SU-DHL-6 (cell line): ENCODE measurements at regions not wholly inside any gene's neighbourhood (a gene's known extent, or its start where the extent isn't known, plus 50 kb on each side); places are given as distances from the start of the nearest gene placed in this dataset.
"Not testable (repeated sequence)": the region's sequence is repeated elsewhere in the genome, so short reads cannot be mapped to it uniquely, and the experiment has no call there.

Experiments
- H2AFZ ChIP-seq: fragments of 200-600 bp; sonication (generic); 2 replicates; pipeline ENCODE4 v1.6.1; 2014; ENCODE audit warnings: low read depth, mild to moderate bottlenecking, moderate library complexity, mixed read lengths, antibody characterized with exemption, low read length; ENCODE audit not compliant: severe bottlenecking
- H3F3A ChIP-seq: fragments of 200-600 bp; shearing (Covaris generic); 2 replicates; pipeline ENCODE4 v1.6.0; 2016; ENCODE audit warnings: antibody characterized with exemption, mild to moderate bottlenecking; ENCODE audit not compliant: insufficient read depth
- H3K27ac ChIP-seq: fragments of 200-600 bp; sonication (generic); 2 replicates; pipeline ENCODE4 v1.5.1; 2016; ENCODE audit warnings: low read depth, mild to moderate bottlenecking, low read length, moderate library complexity, mixed read lengths
- H3K27me3 ChIP-seq: fragments of 200-600 bp; sonication (generic), shearing (Covaris generic); 2 replicates; pipeline ENCODE4 v1.6.0; 2014; ENCODE audit warnings: mild to moderate bottlenecking, low read length
- H3K36me3 ChIP-seq: fragments of 200-600 bp; sonication (generic); 2 replicates; pipeline ENCODE4 v1.6.1; 2014; ENCODE audit warnings: mild to moderate bottlenecking, low read length, mixed read lengths
- H3K4me2 ChIP-seq: fragments of 300-600, 200-600 bp; shearing (Covaris generic), sonication (generic); 2 replicates; pipeline ENCODE4 v1.6.0; 2014; ENCODE audit warnings: low read length, low read depth, mild to moderate bottlenecking; ENCODE audit not compliant: poor library complexity, severe bottlenecking
- H3K4me3 ChIP-seq: fragments of 200-600 bp; sonication (generic); 2 replicates; pipeline ENCODE4 v1.5.1; 2014; ENCODE audit warnings: antibody characterized with exemption, low read length, mild to moderate bottlenecking, mixed read lengths; ENCODE audit not compliant: insufficient read depth, poor library complexity, severe bottlenecking
- H3K79me2 ChIP-seq: fragments of 200-600 bp; sonication (generic); 2 replicates; pipeline ENCODE4 v1.6.1; 2014; ENCODE audit warnings: mild to moderate bottlenecking, low read length, moderate library complexity; ENCODE audit not compliant: insufficient read depth
- H3K9ac ChIP-seq: fragments of 200-600 bp; sonication (generic); 2 replicates; pipeline ENCODE4 v1.7.0; 2014; ENCODE audit warnings: mild to moderate bottlenecking, low read length
- H3K9me2 ChIP-seq: fragments of 200-600 bp; sonication (generic); replicated peaks from 2 replicates; pipeline ENCODE4 v1.6.1; 2014; ENCODE audit warnings: low read length; ENCODE audit not compliant: insufficient read depth
- H3K9me3 ChIP-seq: fragments of 200-600 bp; sonication (generic); 2 replicates; pipeline ENCODE4 v1.6.1; 2014; ENCODE audit warnings: low read length, mixed read lengths; ENCODE audit not compliant: insufficient read depth
- H4K20me1 ChIP-seq: fragments of 200-600 bp; sonication (generic); 2 replicates; pipeline ENCODE4 v1.6.1; 2014; ENCODE audit warnings: low read depth, mild to moderate bottlenecking, antibody characterized with exemption, low read length, moderate library complexity, mixed read lengths
- CTCF ChIP-seq: fragments of 200-600 bp; sonication (generic); IDR thresholded peaks from one replicate; pipeline ENCODE4 v1.5.1; 2017; ENCODE audit warnings: antibody characterized with exemption, mild to moderate bottlenecking, low read length, moderate library complexity; ENCODE audit not compliant: insufficient read depth, poor library complexity, severe bottlenecking
- EZH2phosphoT487 ChIP-seq: fragments of 200-600 bp; sonication (generic), shearing (Covaris generic); conservative IDR thresholded peaks from 2 replicates; pipeline ENCODE4 v1.6.1; 2018; ENCODE audit warnings: mild to moderate bottlenecking, antibody characterized with exemption, low read length, moderate library complexity, mixed read lengths

GRCh38 chr7:69114374-69114773 is 483.9 kb upstream of the AUTS2 start:
- TF ChIP-seq EZH2phosphoT487 (no peak), CTCF (no peak)
- no peaks in the 10 kb centered on the region for H3K27me3 ChIP-seq
- H2AFZ ChIP-seq, result no peak overlapping the region
- H3K4me3 ChIP-seq, result no peak overlapping the region
- H3K36me3 ChIP-seq, result no peaks in the 10 kb centered on the region
- H3K79me2 ChIP-seq, result no peaks in the 10 kb centered on the region
- no peak overlapping the region for H3K27ac ChIP-seq
- no peaks in the 10 kb centered on the region for H3F3A ChIP-seq
- H4K20me1 ChIP-seq, result no peaks in the 10 kb centered on the region
- 0 out of 2 replicates have a peak, but pooled peaks cover 5% of the 10 kb centered on the region for H3K9me3 ChIP-seq
- H3K9ac ChIP-seq, result no peak overlapping the region
- no peaks in the 10 kb centered on the region for H3K9me2 ChIP-seq
- H3K4me2 ChIP-seq, result no peak overlapping the region

- no peaks in the 10 kb centered on the region for H4K20me1 ChIP-seq
- no peaks in the 10 kb centered on the region for H3F3A ChIP-seq
- no peaks in the 10 kb centered on the region for H3K27me3 ChIP-seq
Observed at GRCh38 chr7:69115788-69116187, 482.5 kb upstream of the AUTS2 start.

GRCh38 chr7:69116196-69116595 is 482.1 kb upstream of the AUTS2 start:
- H2AFZ ChIP-seq, H4K20me1 ChIP-seq, H3K4me3 ChIP-seq, H3K4me2 ChIP-seq, H3K27me3 ChIP-seq, H3K27ac ChIP-seq, H3K9ac ChIP-seq, H3K9me3 ChIP-seq, H3K36me3 ChIP-seq, H3F3A ChIP-seq, H3K9me2 ChIP-seq, H3K79me2 ChIP-seq: not testable (repeated sequence)

More at GRCh38 chr7:69115788-69116187, 482.5 kb upstream of the AUTS2 start:
- Histone ChIP-seq H2AFZ (no peak overlapping the region), H3K9me2 (no peaks in the 10 kb centered on the region), H3K79me2 (no peaks in the 10 kb centered on the region), H3K9me3 (0 out of 2 replicates have a peak, but pooled peaks cover 5% of the 10 kb centered on the region), H3K4me3 (no peak overlapping the region), H3K4me2 (no peak overlapping the region), H3K9ac (no peak overlapping the region), H3K27ac (no peak overlapping the region), H3K36me3 (no peaks in the 10 kb centered on the region)
- TF ChIP-seq EZH2phosphoT487, result no peak
- TF ChIP-seq CTCF, result no peak

- no peak overlapping the region for H3K9ac ChIP-seq
- H3K4me2 ChIP-seq, result no peak overlapping the region
- no peaks in the 10 kb centered on the region for H3K9me3 ChIP-seq
- H3K79me2 ChIP-seq, result no peaks in the 10 kb centered on the region
- H3K4me3 ChIP-seq, result no peak overlapping the region
- H3F3A ChIP-seq, result no peaks in the 10 kb centered on the region
- no peaks in the 10 kb centered on the region for H3K27me3 ChIP-seq
- H4K20me1 ChIP-seq, result no peaks in the 10 kb centered on the region
- no peak overlapping the region for H3K27ac ChIP-seq
- H2AFZ ChIP-seq, result no peak overlapping the region
- TF ChIP-seq CTCF (no peak), EZH2phosphoT487 (no peak)
- H3K36me3 ChIP-seq, result no peaks in the 10 kb centered on the region
- no peaks in the 10 kb centered on the region for H3K9me2 ChIP-seq
Observed at GRCh38 chr7:69122953-69123352, 475.3 kb upstream of the AUTS2 start.
